ENCODE measurements at regions not wholly inside any gene's neighbourhood (a gene's known extent, or its start where the extent isn't known, plus 50 kb on each side); places are given as distances from the start of the nearest gene placed in this dataset.

GRCh38 chr18:78812067-78812466 lies 167.6 kb upstream of the SALL3 start:
- Histone ChIP-seq H3K9me3 (ENCODE audit: control insufficient read depth, insufficient read depth, low read length) (no peaks in the 10 kb centered on the region), H3K4me1 (ENCODE audit: control insufficient read depth, insufficient read depth, low read length) (peaks cover 20% of the 10 kb centered on the region), H3K4me3 (ENCODE audit: low read depth, low read length) (no peak overlapping the region), H3K27me3 (ENCODE audit: control insufficient read depth, insufficient read depth, low read length) (0 out of 2 replicates have a peak, but pooled peaks cover 2% of the 10 kb centered on the region), H3K36me3 (ENCODE audit: control insufficient read depth, insufficient read depth, low read length) (no peaks in the 10 kb centered on the region), H3K27ac (ENCODE audit: low read depth, low read length) (no peak overlapping the region), H3K9ac (ENCODE audit: low read depth, low read length) (no peak overlapping the region)

GRCh38 chr18:78813156-78813555 lies 166.5 kb upstream of the SALL3 start:
- H3K4me3 ChIP-seq (ENCODE audit: low read depth, low read length) = no peak overlapping the region
- H3K9ac ChIP-seq (ENCODE audit: low read depth, low read length) = no peak overlapping the region
- no peaks in the 10 kb centered on the region for H3K9me3 ChIP-seq (ENCODE audit: control insufficient read depth, insufficient read depth, low read length)
- no peaks in the 10 kb centered on the region for H3K36me3 ChIP-seq (ENCODE audit: control insufficient read depth, insufficient read depth, low read length)
- peaks cover 20% of the 10 kb centered on the region for H3K4me1 ChIP-seq (ENCODE audit: control insufficient read depth, insufficient read depth, low read length)
- H3K27me3 ChIP-seq (ENCODE audit: control insufficient read depth, insufficient read depth, low read length) = 0 out of 2 replicates have a peak, but pooled peaks cover 2% of the 10 kb centered on the region
- H3K27ac ChIP-seq (ENCODE audit: low read depth, low read length) = no peak overlapping the region

GRCh38 chr18:78813936-78814710 lies 165.5 kb upstream of the SALL3 start:
- no peak overlapping the region for H3K27ac ChIP-seq (ENCODE audit: low read depth, low read length)

GRCh38 chr18:78814766-78815165 lies 164.9 kb upstream of the SALL3 start:
- Histone ChIP-seq H3K27ac (ENCODE audit: low read depth, low read length) (no peak overlapping the region), H3K4me1 (ENCODE audit: control insufficient read depth, insufficient read depth, low read length) (peaks cover 20% of the 10 kb centered on the region), H3K27me3 (ENCODE audit: control insufficient read depth, insufficient read depth, low read length) (0 out of 2 replicates have a peak, but pooled peaks cover 2% of the 10 kb centered on the region), H3K9me3 (ENCODE audit: control insufficient read depth, insufficient read depth, low read length) (no peaks in the 10 kb centered on the region), H3K36me3 (ENCODE audit: control insufficient read depth, insufficient read depth, low read length) (no peaks in the 10 kb centered on the region), H3K9ac (ENCODE audit: low read depth, low read length) (no peak overlapping the region), H3K4me3 (ENCODE audit: low read depth, low read length) (no peak overlapping the region)

More at GRCh38 chr18:78813936-78814710, 165.5 kb upstream of the SALL3 start:
- 0 out of 2 replicates have a peak, but pooled peaks cover 2% of the 10 kb centered on the region for H3K27me3 ChIP-seq (ENCODE audit: control insufficient read depth, insufficient read depth, low read length)
- H3K4me3 ChIP-seq (ENCODE audit: low read depth, low read length) = no peak overlapping the region
- H3K4me1 ChIP-seq (ENCODE audit: control insufficient read depth, insufficient read depth, low read length) = peaks cover 20% of the 10 kb centered on the region
- H3K36me3 ChIP-seq (ENCODE audit: control insufficient read depth, insufficient read depth, low read length) = no peaks in the 10 kb centered on the region
- no peak overlapping the region for H3K9ac ChIP-seq (ENCODE audit: low read depth, low read length)
- H3K9me3 ChIP-seq (ENCODE audit: control insufficient read depth, insufficient read depth, low read length) = no peaks in the 10 kb centered on the region

- Histone ChIP-seq H3K36me3 (ENCODE audit: control insufficient read depth, insufficient read depth, low read length) (no peaks in the 10 kb centered on the region), H3K4me3 (ENCODE audit: low read depth, low read length) (no peak overlapping the region), H3K27ac (ENCODE audit: low read depth, low read length) (no peak overlapping the region), H3K9ac (ENCODE audit: low read depth, low read length) (no peak overlapping the region), H3K9me3 (ENCODE audit: control insufficient read depth, insufficient read depth, low read length) (no peaks in the 10 kb centered on the region), H3K4me1 (ENCODE audit: control insufficient read depth, insufficient read depth, low read length) (peaks cover 20% of the 10 kb centered on the region), H3K27me3 (ENCODE audit: control insufficient read depth, insufficient read depth, low read length) (0 out of 2 replicates have a peak, but pooled peaks cover 2% of the 10 kb centered on the region)
Measured at GRCh38 chr18:78816114-78816513, 163.5 kb upstream of the SALL3 start.

GRCh38 chr18:78816916-78817315 lies 162.7 kb upstream of the SALL3 start:
- Histone ChIP-seq H3K4me3 (ENCODE audit: low read depth, low read length) (no peak overlapping the region), H3K27ac (ENCODE audit: low read depth, low read length) (no peak overlapping the region), H3K36me3 (ENCODE audit: control insufficient read depth, insufficient read depth, low read length) (no peaks in the 10 kb centered on the region), H3K27me3 (ENCODE audit: control insufficient read depth, insufficient read depth, low read length) (0 out of 2 replicates have a peak, but pooled peaks cover 2% of the 10 kb centered on the region), H3K9ac (ENCODE audit: low read depth, low read length) (no peak overlapping the region), H3K9me3 (ENCODE audit: control insufficient read depth, insufficient read depth, low read length) (no peaks in the 10 kb centered on the region), H3K4me1 (ENCODE audit: control insufficient read depth, insufficient read depth, low read length) (peaks cover 20% of the 10 kb centered on the region)

GRCh38 chr18:78818495-78818894 lies 161.1 kb upstream of the SALL3 start:
- Histone ChIP-seq H3K9ac (ENCODE audit: low read depth, low read length) (no peak overlapping the region), H3K27ac (ENCODE audit: low read depth, low read length) (no peak overlapping the region), H3K4me1 (ENCODE audit: control insufficient read depth, insufficient read depth, low read length) (peaks cover 18% of the 10 kb centered on the region), H3K4me3 (ENCODE audit: low read depth, low read length) (no peak overlapping the region), H3K9me3 (ENCODE audit: control insufficient read depth, insufficient read depth, low read length) (no peaks in the 10 kb centered on the region), H3K36me3 (ENCODE audit: control insufficient read depth, insufficient read depth, low read length) (no peaks in the 10 kb centered on the region), H3K27me3 (ENCODE audit: control insufficient read depth, insufficient read depth, low read length) (0 out of 2 replicates have a peak, but pooled peaks cover 2% of the 10 kb centered on the region)

- Histone ChIP-seq H3K27me3 (ENCODE audit: control insufficient read depth, insufficient read depth, low read length) (0 out of 2 replicates have a peak, but pooled peaks cover 2% of the 10 kb centered on the region), H3K27ac (ENCODE audit: low read depth, low read length) (no peak overlapping the region), H3K4me3 (ENCODE audit: low read depth, low read length) (no peak overlapping the region), H3K9ac (ENCODE audit: low read depth, low read length) (no peak overlapping the region), H3K4me1 (ENCODE audit: control insufficient read depth, insufficient read depth, low read length) (peaks cover 13% of the 10 kb centered on the region), H3K36me3 (ENCODE audit: control insufficient read depth, insufficient read depth, low read length) (no peaks in the 10 kb centered on the region), H3K9me3 (ENCODE audit: control insufficient read depth, insufficient read depth, low read length) (no peaks in the 10 kb centered on the region)
Measured at GRCh38 chr18:78818961-78819360, 160.7 kb upstream of the SALL3 start.

- H3K27me3 ChIP-seq (ENCODE audit: control insufficient read depth, insufficient read depth, low read length) = 0 out of 2 replicates have a peak, but pooled peaks cover 2% of the 10 kb centered on the region
- H3K4me3 ChIP-seq (ENCODE audit: low read depth, low read length) = no peak overlapping the region
- H3K9me3 ChIP-seq (ENCODE audit: control insufficient read depth, insufficient read depth, low read length) = no peaks in the 10 kb centered on the region
- H3K36me3 ChIP-seq (ENCODE audit: control insufficient read depth, insufficient read depth, low read length) = no peaks in the 10 kb centered on the region
- H3K27ac ChIP-seq (ENCODE audit: low read depth, low read length) = no peak overlapping the region
- H3K4me1 ChIP-seq (ENCODE audit: control insufficient read depth, insufficient read depth, low read length) = 0 out of 2 replicates have a peak, but pooled peaks cover 6% of the 10 kb centered on the region
- no peak overlapping the region for H3K9ac ChIP-seq (ENCODE audit: low read depth, low read length)
Measured at GRCh38 chr18:78820161-78820834, 159.3 kb upstream of the SALL3 start.

GRCh38 chr18:78821396-78821795 lies 158.2 kb upstream of the SALL3 start:
- Histone ChIP-seq H3K27ac (ENCODE audit: low read depth, low read length) (no peak overlapping the region), H3K4me1 (ENCODE audit: control insufficient read depth, insufficient read depth, low read length) (0 out of 2 replicates have a peak, but pooled peaks cover 6% of the 10 kb centered on the region), H3K4me3 (ENCODE audit: low read depth, low read length) (no peak overlapping the region), H3K9ac (ENCODE audit: low read depth, low read length) (no peak overlapping the region), H3K36me3 (ENCODE audit: control insufficient read depth, insufficient read depth, low read length) (no peaks in the 10 kb centered on the region), H3K9me3 (ENCODE audit: control insufficient read depth, insufficient read depth, low read length) (no peaks in the 10 kb centered on the region), H3K27me3 (ENCODE audit: control insufficient read depth, insufficient read depth, low read length) (no peaks in the 10 kb centered on the region)

All from HUES48 (cell line).